Endothelial cell of umbilical vein (primary cell): ENCODE measurements at regions not wholly inside any gene's neighbourhood (a gene's known extent, or its start where the extent isn't known, plus 50 kb on each side); places are given as distances from the start of the nearest gene placed in this dataset.

Source experiments
- CTCF ChIP-seq, 2 donors: IDR thresholded peaks; 1 replicate in 1 of 2; 2 replicates in 1 of 2; pipeline ENCODE4 v1.5.1; 2011; ENCODE audit warnings: low read length in 2 of 2, mild to moderate bottlenecking in 2 of 2, moderate library complexity in 2 of 2, control low read depth in 1 of 2, inconsistent platforms in 1 of 2, low read depth in 1 of 2; ENCODE audit not compliant: insufficient read depth in 1 of 2; ENCODE audit errors: extremely low read depth in 1 of 2
- EZH2 ChIP-seq: IDR thresholded peaks from 2 replicates; pipeline ENCODE4 v1.6.1; 2012; ENCODE audit warnings: borderline replicate concordance, low read depth, mild to moderate bottlenecking, moderate library complexity, low read length, inconsistent platforms; ENCODE audit not compliant: severe bottlenecking
- POLR2A ChIP-seq: IDR thresholded peaks from 2 replicates; pipeline ENCODE4 v1.6.1; 2012; ENCODE audit warnings: low read depth, mild to moderate bottlenecking, control low read depth, low read length

- TF ChIP-seq POLR2A (no peak), EZH2 (no peak), CTCF (IDR thresholded peaks at IDR 0.05; ENCODE audit: extremely low read depth in 1 of 2, insufficient read depth in 1 of 2, low read depth in 1 of 2, low read length in 2 of 2) (no peak)
Observed at GRCh38 chr2:41828052-41828643, 219.7 kb upstream of the PKDCC start.
